ENCODE measurements at regions not wholly inside any gene's neighbourhood (a gene's known extent, or its start where the extent isn't known, plus 50 kb on each side); places are given as distances from the start of the nearest gene placed in this dataset.
"Not testable (repeated sequence)": the region's sequence is repeated elsewhere in the genome, so short reads cannot be mapped to it uniquely, and the experiment has no call there.

DNA sequence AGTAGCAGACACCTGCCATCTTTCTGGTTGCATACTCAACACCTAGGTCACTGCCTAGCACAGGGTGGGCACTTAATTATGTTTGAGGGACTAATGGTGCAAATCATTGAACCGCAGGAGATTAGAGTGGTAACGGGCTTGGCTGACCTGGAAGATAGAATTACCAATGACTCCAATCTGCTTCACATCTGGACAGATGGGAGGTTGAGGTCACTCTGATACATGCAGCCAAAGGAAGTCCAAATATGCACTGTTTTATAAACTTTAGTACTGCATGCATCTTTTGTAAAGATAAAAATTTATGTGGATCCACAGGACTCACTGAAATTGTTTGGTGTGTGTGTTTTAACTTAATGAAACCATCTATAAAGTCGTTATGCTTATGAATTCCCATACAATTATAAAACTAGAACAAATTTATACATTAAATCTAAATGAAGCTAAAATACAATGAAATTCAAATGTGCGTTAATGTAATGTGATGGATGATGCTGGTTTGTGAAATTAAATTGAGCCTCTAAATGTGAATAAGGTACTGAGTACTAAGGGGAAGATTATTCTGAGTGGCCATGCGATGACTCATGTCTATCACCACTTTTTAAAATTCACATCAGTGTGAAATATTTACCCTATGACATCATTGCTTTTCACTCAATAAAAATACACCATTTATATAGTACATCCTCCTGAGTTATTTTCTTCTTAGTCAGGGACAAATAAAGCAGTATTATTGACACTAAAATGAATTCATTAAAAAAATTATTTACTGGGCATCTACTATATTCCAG lies 224.7 kb upstream of the FAM78B start:
- no peak for DNase-seq (ENCODE audit: low read depth)

- no peak for DNase-seq (ENCODE audit: low read depth)
These were observed 228.9 kb upstream of the FAM78B start for GRCh38 chr1:166395729-166396128.

DNA sequence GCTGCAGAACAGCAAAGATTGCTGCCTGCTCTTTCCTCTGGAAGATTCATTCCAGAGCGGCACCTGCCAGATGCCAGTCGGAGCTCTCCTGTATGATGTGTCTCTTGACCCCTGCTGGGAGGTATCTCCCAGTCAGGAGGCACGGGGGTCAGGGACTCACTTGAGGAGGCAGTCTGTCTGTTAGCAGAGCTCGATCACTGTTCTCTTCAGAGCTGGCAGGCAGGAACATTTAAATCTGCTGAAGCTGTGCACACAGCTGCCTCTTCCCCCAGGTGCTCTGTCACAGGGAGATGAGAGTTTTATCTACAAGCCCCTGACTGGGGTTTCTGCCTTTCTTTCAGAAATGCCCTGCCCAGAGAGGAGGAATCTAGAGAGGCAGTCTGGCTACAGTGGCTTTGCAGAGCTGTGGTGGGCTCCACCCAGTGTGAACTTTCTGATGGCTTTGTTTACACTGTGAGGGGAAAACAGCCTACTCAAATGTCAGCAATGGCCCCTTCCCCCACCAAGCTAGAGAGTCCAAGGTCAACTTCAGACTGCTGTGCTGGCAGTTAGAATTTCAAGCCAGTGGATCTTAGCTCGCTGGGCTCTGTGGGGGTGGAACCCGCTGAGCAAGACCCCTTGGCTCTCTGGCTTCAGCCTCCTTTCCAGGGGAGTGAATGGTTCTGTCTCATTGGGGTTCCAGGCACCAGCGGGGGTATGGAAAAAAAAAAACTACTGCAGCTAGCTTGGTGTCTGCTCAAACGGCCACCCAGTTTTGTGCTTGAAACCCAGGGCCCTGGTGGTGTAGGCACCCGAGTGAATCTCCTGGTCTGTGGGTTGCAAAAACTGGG lies 242.7 kb upstream of the FAM78B start:
- DNase-seq (ENCODE audit: low read depth): not testable (repeated sequence)

GRCh38 chr1:166410083-166410385 lies 243.2 kb upstream of the FAM78B start:
- no peak for DNase-seq (ENCODE audit: low read depth)

DNA sequence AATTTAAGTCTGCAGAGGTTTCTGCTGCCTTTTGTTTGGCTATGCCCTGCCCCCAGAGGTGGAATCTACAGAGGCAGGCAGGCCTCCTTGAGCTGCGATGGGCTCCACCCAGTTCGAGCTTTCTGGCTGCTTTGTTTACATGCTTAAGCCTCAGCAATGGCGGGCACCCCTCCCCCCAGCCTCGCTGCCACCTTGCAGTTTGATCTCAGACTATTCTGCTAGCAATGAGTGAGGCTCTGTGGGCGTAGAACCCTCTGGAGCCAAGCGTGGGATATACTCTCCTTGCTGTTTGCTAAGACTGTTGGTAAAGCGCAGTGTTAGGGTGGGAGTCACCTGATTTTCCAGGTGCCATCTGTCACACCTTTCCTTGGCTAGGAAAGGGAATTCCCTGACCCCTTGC lies 250.0 kb upstream of the FAM78B start:
- DNase-seq (ENCODE audit: low read depth): not testable (repeated sequence)

GRCh38 chr1:166418344-166418933 lies 251.6 kb upstream of the FAM78B start:
- DNase-seq (ENCODE audit: low read depth): no peak

DNA sequence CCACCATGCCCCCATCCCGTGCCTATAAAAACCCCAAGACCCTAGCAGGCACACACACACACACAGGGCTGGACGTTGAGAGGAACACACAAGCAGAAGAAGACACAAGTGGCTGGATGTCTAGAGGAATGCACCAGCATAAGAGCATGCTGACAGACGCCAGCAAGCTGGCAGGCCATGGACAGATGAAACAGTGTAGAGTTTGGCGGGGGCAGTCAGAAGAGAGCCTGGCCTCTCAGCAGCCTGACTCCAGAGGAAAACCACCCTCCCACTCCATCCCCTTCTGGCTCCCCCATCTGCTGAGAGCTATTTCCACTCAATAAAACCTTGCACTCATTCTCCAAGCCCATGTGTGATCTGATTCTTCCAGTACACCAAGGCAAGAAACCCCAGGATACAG lies 255.8 kb upstream of the FAM78B start:
- not testable (repeated sequence) for DNase-seq (ENCODE audit: low read depth)

- DNase-seq (ENCODE audit: low read depth): no peak
These were observed 265.9 kb upstream of the FAM78B start for GRCh38 chr1:166432655-166433054.

GRCh38 chr1:166433404-166434304 lies 266.9 kb upstream of the FAM78B start:
- DNase-seq (ENCODE audit: low read depth): not testable (repeated sequence)

GRCh38 chr1:166457700-166458099 lies 290.9 kb upstream of the FAM78B start:
- no peak for DNase-seq (ENCODE audit: low read depth)

- no peak for DNase-seq (ENCODE audit: low read depth)
These were observed 297.5 kb upstream of the FAM78B start for GRCh38 chr1:166464333-166464732.

DNA sequence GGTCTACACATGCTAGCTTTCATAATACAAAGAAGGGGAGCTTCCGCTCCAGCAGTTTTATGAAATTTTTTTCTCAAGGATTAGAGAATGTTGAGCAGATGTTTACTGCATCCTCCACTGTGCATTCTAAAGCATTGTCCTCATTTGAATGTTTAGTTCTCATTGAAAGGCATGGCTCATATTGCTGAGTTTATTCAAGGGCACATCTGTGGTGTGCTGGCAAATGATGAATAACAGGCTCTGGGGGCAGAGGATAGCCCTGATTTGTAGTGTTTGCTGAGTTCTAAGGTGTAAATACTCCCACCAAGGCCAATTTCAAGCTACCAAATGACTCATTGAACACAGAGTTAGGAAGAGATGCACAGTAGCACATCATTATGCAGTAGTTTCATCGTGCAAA lies 303.2 kb upstream of the FAM78B start:
- DNase-seq (ENCODE audit: low read depth): no peak

GRCh38 chr1:166470441-166470840 lies 303.6 kb upstream of the FAM78B start:
- DNase-seq (ENCODE audit: low read depth): no peak

GRCh38 chr1:166471359-166471758 lies 304.6 kb upstream of the FAM78B start:
- DNase-seq (ENCODE audit: low read depth): no peak

- DNase-seq (ENCODE audit: low read depth): peak; percentile 19
These were observed 312.3 kb upstream of the FAM78B start for GRCh38 chr1:166479052-166479631.

DNA sequence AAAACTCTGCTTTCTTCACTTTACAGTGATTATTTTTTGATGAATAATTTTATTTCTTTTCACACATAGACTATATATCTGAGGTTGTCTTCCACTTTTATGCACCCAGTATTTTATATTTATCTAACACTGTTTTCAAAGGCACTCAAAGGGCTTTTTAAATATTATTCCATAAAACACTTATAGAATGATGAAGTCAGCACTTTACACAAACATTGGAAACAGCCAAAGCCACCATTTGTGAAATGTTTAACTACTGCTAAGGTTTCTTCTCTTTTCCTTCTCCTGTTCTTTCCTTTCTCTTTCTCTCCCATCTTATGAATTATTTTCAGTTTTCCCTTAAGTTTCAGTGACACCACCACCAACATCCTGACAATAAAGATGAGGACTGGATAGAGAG lies 317.7 kb upstream of the FAM78B start:
- no peak for DNase-seq (ENCODE audit: low read depth)

DNA sequence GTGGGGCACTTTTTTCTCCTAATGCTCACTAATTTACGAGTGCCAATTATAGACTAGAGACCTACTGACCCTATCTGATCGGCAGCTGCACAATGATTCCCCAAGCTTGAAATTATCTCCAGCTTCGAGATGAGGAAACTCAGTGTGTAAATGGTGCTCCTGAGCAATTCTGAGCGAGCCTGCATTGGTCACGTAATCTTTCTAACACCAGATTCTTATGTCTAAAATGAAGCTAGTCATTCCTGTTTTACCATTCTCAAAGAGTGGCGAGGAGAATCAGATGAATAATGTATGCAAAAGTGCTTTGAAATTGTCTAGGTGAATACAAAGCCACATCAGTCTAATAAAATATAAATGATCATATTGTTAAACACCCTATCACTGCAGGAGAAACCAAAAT lies 318.1 kb upstream of the FAM78B start:
- no peak for DNase-seq (ENCODE audit: low read depth)

- DNase-seq (ENCODE audit: low read depth): no peak
These were observed 318.8 kb upstream of the FAM78B start for GRCh38 chr1:166485620-166486019.

DNA sequence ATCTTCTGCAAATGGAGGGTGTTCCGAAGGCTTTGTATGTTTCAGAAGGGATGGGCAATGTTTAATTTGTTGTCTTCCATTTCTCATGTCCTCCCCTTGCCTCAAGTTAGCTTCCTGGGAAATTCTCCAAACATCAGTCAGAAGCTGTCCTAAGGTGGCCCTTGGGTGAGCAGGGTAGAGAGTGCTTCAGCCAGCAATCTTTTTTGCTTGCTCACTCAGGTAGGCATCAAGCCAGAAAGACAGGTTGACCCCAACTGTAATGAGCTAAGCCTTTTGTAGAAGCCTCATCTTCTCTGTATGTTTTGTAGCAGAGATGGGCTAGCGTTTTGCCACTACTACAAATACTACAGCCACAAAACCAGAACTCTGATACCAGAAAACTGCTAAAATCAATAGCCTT lies 321.5 kb upstream of the FAM78B start:
- DNase-seq (ENCODE audit: low read depth): no peak

- no peak for DNase-seq (ENCODE audit: low read depth)
These were observed 322.5 kb upstream of the FAM78B start for GRCh38 chr1:166489356-166489669.

DNA sequence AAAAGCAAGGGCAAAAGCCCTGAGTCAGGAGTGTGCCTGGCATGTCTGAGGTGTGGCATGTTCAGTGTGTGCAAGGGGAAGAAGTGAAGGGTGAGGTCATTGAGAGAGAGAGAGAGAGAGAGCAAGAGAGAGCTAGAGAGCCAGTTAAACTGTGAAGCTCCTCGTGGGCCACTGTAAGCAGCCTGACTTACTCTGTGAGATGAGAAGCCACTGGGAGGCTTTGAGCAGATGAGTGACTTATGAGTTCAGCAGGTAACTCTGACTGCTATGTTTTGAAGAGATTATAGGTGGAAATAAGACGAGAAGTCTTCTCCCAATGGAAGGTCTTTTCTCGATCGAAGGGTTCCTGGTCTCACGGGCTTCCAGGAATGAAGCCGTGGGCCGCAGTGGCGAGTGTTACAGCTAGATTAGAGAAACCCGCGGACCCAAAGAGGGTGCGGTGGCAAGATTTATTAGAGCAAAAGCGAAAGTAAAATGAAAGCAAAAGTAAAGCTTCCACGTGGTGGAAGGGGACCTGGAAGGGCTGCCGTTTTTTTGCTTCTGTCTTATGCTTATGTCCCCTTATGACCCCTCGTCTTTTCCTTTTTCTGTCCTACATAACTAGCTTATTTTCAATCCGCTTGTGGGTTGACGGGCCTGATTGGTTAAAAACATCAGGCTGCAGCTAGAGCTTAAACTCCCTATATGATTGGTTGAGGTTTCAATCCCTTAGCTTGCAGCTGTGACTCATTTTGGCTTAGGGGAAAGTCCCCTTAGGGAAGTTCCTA lies 323.1 kb upstream of the FAM78B start:
- DNase-seq (ENCODE audit: low read depth): peak; percentile 19

Measured in activated gamma-delta T cell treated with anti-CD3 and anti-CD28 coated beads, Interleukin-2, amount 50 U/mL, for 16 hours (primary cell).